NCI-H82 treated with DMSO at 0.1 percent for 48 hours (cell line): ENCODE measurements at regions not wholly inside any gene's neighbourhood (a gene's known extent, or its start where the extent isn't known, plus 50 kb on each side); places are given as distances from the start of the nearest gene placed in this dataset.

ENCODE experiments used
- DNase-seq: peaks from one replicate; lab custom pipeline; 2025; ENCODE audit not compliant: unreplicated experiment; lab: John Stamatoyannopoulos, UW

DNA sequence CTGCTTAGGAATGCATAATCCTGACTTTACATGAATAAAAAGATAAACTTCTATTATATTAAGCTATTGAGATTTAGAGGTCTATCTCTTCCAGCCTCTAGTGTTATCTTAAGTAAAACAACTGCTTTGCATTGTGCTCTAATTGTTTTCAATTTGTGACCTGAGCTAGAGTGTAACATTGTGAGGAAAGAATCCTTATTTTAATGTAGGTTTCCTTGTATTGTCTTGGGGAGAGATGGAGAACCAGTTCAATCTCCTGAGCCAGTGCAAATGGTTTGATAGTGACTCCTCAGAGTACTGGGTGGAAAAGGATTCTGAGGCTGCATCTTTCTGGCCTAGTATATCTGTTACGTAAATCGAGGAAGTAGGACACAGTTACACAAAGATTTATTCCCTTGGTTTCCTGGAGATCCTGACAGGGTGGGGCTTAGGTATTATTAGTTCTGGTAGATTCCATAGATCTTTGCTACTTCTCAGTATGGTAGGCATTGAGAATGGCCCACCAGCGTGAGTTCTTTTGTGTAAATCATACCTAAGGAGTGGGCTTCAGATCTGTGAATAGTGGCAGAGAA lies 683.5 kb upstream of the CCDC179 start:
- DNase-seq: no peak

DNA sequence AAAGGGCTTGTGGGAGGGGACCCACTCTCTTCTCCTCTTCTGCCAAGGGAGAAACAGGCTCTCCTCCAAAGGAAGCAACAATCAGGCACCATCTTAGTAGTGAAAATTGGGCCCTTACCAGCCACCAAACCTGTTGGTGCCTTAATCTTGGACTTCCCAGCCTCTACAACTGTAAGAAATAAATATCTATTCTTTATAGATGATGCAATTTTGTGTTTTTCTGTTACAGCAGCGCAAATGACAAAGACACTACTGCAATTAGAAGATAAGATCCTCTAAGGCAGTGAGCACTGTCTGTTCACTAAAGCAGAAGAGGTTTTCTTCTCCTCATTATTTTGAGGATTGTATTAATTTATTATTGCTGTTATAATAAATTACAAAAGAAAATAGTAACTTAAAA lies 691.4 kb upstream of the CCDC179 start:
- no peak for DNase-seq

DNA sequence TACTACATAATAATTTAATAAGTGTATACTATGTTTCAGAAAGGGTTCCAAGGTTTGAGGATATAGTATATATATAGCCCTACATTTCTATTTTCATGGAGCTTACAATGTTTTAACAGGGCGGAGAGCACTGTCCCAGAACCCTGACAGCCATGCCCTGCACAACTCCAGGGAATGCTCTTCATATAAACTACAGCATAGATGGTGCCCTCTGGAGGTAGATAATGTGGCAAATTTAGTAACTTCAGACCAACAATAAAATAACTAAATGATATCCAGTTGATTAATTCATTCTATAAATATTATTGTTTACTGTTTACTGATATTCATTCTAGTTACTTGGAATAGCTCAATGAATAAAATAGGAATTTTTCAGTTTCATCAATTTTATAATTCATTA lies 693.7 kb upstream of the CCDC179 start:
- no peak for DNase-seq

DNA sequence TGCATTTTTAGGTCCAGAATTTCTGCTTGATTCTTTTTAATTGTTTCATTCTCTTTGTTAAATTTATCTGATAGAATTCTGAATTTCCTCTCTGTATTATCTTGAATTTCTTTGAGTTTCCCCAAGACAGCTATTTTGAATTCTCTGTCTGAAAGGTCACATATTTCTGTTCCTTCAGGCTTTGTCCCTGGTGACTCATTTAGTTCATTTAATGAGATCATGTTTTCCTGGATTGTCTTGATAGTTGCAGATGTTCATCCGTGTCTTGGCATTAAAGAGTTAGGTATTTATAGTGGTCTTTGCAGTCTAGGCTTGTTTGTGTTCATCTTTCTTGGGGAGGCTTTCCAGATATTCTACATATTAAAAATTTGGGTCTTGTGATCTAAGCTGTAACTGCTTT lies 694.8 kb upstream of the CCDC179 start:
- no peak for DNase-seq

DNA sequence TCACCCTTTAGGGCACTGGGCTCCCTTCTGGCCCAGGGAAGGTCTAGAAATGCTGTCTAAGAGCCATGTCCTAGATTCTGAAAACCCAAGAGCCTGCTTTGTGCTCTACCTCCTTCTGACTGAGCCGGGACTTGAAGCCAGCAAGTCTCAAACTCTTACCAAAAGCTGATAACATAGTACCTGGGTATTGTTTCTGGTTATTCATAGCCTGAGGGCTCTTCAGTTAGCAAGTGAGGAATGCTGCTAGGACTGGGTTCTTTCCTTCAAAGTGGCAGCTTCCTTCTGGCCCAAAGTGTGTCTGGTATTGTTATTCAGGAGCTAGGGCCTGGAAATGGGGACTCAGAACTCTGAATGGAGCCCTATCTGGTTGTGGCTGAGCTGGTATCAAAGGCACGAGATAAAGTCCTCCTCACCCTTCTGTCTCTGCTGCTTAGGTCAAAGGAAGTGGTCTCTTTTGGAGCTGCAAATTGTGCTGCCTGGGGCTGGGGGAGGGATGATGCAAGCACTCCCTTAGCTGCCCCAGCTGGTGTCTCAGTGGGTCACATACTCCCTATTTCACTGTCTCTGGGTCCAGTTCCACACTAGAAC lies 696.0 kb upstream of the CCDC179 start:
- DNase-seq: no peak

DNA sequence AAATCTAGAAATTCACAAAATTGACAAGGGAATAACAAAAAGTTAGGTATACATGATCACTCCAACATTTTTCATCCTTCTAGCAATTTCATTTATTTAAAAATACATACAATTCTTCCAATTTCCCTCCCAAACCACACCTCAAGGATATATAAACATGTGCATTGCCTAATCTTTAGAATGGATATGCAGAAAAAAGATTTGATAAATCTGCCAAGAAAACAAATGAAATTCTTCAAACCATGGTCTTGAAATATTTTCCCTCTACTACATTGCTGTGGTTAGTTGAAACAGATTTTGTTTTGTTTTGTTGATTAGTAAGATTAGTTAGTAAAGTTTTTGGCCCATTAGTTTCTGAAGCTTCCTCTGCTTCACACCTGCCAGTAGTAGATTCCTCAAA lies 703.3 kb upstream of the CCDC179 start:
- no peak for DNase-seq

DNA sequence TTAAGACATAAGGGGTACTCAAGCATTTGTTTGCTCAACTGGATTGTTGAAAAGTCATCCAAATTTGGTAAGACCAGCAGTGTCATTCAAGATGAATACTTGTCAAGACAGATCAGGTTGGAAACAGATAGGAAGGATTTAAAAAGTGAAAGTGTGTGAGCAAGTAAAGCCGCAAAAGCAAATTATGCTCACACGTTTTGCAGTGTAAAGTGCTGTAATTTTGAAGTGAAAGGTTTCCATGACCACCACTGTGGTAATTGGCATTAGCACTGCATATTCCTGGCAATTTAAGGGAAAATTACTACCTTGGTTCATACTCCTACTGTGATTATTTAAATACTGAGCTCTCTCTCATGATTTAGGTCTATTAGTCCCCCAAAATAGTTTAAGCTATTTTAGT lies 704.1 kb upstream of the CCDC179 start:
- no peak for DNase-seq

DNA sequence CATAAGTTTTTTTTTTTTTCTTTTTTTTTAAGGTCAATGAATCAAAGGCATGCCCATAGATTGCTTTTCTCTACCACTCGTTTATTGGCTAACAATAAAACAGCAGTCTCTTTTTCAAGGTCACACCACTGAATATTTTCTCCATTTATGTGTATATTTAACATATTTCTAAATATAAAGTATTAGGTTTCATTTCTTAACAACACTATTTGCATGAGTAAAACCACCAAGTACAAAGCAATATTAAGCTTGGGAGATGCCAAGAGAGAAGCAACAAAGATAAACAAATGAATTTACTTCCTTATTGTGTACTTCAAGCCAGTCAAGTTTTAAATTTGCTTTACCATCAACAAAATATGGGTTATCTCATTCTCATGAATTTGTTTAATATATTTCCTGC lies 708.9 kb upstream of the CCDC179 start:
- no peak for DNase-seq

DNA sequence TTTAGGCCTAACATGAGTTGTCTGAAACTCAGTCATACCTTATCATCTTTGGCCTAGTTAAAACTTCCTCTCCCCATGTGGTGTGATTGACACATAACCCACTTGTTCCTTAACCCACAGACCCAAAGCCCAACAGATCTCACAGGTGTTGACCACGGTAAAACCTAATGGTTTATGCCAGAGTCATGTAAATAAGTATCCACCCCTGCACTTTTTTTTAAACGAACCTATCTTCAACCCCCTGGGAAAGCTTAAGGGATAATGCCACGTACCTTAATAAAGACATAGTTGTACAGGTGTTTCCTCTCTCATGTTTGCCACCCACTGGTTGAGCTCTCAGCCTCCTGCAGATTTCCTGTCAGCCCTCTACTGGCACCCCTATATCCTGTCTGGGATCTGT lies 709.3 kb upstream of the CCDC179 start:
- no peak for DNase-seq

DNA sequence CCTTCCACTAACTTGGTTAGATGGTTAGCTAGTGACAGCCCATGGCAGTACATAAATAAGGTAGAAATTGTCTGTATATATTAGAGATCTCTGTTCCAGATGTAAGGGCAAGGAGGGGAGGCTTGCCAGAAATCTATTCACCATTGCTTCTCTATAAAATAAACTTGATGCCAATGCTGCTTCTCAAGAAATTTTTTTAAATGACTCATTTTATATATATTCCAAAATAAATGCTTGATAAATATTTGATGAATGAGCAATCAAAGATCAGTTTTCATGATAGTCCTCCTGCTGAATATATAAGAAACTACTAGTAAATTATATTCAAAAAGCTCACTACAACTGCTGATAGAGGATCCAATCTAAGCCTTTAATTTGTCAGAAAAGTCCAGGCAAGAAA lies 710.6 kb upstream of the CCDC179 start:
- no peak for DNase-seq

DNA sequence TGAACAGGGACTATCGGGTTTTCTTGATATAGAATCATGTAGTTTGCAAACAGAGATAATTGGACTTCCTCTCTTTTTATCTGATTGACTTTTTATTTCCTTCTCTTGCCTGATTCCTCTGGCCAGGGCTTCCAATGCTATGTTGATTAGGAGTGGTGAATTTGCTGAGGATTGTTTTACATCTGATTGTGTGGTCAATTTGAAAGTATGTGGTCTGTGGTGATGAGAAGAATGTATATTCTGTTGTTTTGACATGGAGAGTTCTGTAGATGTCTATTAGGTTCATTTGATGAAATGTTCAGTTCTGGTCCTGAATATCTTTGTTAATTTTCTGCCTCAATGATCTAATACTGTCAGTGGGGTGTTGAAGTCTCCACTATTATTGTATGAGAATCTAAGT lies 713.2 kb upstream of the CCDC179 start:
- DNase-seq: no peak

DNA sequence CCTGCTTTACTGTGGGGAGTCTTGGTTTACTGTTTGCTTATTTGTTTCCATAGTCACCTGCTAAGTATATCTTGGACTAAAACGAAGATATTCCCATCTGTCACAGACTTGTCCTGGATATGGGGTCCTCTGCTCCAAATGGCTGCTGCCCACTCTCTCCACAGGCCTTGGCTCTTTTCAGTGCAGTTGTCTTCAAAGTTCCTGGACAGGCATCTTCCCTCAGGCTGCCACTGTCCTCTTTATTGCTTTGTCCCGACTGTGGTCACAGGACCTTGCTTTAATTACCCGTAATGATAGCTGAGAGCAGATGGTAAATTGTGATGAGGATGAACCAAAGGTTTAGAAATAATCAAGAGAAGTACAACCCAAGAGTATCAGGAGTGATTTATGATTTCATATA lies 713.9 kb upstream of the CCDC179 start:
- no peak for DNase-seq

DNA sequence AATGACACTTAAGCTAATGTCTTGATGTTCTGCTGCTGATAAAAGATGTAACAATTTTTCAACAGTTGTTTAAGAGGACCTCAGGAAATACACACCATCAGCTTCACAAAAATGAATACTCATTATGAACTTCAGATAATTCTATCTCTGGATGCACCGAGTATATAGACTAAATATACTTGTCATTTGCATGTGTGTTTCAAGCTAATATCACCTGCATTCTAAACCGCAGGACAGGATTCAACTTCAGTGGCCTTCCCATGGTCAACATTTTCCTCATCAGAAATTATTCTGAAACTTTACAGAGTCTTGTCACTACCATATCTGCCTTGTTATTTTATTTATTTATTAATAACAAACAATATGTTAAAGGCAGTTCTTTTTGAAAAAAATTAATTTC lies 717.0 kb upstream of the CCDC179 start:
- no peak for DNase-seq

DNA sequence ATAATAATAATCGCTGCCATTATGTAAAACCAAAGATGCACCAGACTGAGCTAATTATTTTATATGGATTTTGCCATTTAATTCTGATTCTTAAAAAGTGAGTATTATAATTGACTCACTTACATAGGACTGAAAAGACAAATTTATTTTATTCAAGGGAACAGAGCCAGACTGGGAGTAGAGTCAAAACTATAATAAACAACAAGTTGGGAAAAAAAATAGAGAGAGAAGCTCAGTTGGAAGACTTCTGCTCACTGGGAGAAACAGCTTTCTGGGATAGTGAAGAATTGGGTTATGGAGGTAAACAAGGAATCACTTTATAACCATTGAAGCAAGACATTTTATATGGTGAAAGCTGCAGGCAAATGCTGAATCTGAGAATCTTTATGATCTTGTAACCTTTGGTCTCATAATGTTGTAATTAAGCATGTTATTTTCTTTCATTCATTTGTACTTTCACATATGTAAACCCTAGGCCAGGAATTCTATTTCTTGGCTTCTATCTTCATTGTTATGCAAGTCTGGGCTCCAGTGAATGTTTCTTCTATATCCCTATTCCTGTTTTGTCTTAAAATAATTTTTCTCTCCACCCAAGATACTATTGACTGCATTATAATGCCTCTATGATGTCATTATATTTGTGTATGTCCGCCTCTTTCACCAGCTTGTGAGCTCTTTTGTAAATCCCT lies 725.3 kb upstream of the CCDC179 start:
- DNase-seq: no peak

DNA sequence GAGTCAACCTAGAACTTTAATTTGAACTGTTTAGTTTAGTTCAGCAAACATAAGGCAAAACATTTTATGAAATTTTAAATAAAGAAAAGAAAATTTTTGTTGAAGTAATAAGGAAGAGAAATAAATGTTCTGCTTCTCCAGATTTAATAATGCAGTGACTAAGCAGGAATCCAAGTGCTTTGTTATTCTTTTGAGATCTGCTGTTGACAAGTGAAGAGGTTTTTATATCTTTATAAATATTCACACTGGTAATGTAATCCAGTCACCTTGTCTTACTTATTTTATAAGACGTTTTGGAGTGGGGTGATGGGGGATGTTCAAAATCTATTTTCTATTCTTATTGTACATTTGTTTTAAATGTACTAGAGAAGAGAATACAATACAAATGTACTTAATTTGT lies 725.9 kb upstream of the CCDC179 start:
- no peak for DNase-seq

DNA sequence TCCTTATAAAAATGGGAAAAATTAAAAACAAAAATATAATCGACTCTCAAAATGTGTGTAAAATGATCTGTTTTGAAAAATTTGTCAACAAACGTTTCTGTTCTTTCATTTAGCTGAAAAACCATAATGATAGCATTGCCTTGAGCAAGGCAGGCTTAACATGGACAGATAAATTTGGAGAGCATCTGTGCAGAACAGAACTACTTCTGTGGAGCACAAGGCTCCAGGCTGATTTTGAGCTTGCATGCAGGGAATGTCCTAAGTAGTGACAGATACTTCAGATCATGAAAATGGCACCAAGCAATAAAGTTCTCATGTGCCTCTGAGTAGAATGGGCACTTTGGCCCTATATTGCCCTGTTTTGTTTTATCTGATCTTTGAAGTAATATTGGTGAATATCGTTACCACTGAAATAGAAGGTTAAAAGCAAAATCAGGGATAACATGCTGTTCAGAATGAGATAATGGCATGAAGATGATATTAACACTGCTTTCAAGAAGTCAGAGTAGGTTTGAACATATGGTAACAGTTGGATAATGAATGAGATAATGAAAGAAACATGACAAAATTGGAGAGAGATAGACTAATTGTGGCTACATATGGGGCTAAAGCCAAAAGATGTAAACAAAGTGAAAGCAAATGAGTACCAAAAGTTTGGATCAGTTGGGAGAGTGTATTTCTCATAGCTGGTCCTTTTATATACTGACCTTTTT lies 730.5 kb upstream of the CCDC179 start:
- no peak for DNase-seq

DNA sequence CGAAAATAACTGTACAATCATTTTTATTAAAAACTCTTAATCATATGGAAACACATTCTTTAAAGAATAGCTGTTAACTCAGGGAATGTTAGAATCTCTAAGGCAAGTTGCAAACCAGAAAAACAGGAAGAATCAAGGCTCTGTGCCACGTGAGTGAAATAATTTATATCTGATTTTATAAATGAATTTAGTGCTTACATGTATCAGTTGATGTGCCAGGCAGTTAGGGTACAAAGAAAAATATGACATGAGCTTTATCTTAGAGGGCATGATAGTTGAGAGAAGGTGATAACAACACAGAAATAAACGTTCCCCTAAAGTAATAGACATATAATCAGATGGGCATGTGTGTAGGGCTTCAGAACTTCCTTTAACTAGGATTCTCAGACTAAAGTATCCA lies 734.5 kb upstream of the CCDC179 start:
- no peak for DNase-seq

DNA sequence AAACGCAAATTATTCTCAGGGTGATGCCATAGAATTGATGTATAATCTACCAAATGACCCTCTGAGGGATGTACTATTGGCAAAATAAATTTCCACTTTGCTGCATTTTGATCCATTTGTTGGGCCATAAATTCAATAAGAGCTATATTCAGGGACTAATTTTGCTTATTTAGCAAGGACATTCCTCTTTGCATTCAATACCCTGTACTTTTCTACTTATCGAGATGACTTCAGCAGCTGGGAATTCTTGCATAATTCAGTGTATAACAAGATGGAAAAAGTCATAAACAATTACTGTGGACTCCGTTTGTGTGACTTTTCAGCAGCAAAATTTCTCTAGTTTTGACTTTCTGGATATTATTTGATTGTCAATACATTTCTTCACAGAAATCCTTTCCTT lies 744.7 kb upstream of the CCDC179 start:
- no peak for DNase-seq

DNA sequence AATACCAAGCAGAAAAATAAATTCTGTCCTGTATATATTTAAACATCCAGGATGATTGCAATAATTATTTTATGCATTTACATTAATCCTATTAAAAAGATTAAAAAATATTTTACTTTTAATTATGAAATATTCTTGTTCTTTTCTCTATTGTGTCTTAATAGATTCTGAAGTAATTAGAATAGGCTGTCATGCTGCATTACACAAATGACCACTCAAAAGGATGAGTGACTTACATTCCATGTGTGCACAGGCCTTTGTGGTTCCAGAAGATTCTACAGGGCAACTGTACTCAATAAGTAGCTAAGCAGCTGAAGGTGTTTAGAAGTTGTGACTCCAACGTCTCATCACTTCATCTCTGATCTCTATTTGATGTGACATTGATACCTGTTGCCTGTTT lies 745.9 kb upstream of the CCDC179 start:
- DNase-seq: no peak

DNA sequence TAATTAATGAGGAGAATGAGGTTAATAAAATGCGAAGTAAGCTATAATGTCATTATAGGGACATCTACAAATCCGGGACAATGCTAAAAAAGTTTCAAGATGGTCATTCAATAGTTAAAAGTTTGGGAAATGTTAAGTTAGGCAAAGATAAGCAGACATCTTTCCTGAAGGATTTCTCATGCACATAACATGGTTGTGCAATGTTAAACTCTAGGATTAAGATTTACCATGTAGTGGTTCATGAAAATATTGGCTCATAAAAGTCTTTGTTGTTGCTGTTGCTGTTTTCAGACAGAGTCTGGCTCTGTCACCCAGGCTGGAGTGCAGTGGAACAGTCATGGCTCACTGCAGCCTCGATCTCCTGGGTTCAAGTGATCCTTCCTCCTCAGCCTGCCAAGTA lies 751.5 kb upstream of the CCDC179 start:
- DNase-seq: no peak

DNA sequence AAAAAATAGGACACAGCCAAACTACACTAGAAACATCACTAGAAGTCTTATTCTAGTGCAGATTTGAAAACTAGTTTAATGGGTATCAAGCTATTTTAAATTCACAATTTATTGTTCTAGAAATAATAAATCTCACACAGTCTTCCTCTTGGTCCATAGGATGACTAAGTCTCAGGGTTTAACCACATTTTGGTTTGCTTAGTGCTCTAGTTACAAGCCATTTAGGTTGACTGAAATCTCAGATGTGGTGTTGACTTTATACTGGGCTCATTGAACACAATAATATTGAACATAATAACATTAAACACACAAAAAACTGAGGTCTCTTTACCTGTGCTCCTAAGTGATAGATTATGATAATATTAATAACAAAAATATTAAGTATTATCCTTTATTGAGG lies 760.3 kb upstream of the CCDC179 start:
- no peak for DNase-seq

DNA sequence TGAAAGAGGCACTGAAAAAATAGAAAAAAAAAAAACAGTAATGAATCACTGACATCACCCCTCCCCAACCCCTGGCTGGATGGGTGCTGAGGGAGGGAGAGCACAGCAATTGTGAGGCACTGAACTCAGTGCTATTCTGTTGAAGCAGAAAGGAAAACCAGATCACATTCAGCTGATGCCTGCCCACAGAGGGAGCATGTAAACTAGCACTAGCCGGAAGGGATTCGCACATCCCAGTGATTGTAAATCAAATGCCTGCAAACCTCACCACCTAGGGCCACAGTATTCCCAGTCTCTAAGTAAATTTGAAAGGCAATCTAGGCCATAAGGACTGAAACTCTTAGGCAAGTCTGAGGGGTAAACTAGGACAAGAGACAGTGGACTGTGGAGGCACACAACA lies 772.0 kb upstream of the CCDC179 start:
- no peak for DNase-seq
